Retina (tissue), 1 donor: ENCODE measurements at regions not wholly inside any gene's neighbourhood (a gene's known extent, or its start where the extent isn't known, plus 50 kb on each side); places are given as distances from the start of the nearest gene placed in this dataset.
"Not testable (repeated sequence)": the region's sequence is repeated elsewhere in the genome, so short reads cannot be mapped to it uniquely, and the experiment has no call there.

Experiments
- DNase-seq: peaks from one replicate; pipeline ENCODE4 v3.0.0-alpha.2; 2016

- DNase-seq, result no peak
Observed at GRCh38 chr13:22961835-22962537, 218.8 kb upstream of the SGCG start.

GRCh38 chr13:22963384-22964053 lies 217.3 kb upstream of the SGCG start:
- DNase-seq, result not testable (repeated sequence)

- no peak for DNase-seq
Observed at GRCh38 chr13:22964245-22964966, 216.4 kb upstream of the SGCG start.

GRCh38 chr13:22965011-22965857 lies 215.5 kb upstream of the SGCG start:
- not testable (repeated sequence) for DNase-seq

- DNase-seq, result not testable (repeated sequence)
Observed at GRCh38 chr13:22965858-22966239, 214.9 kb upstream of the SGCG start.

- not testable (repeated sequence) for DNase-seq
Observed at GRCh38 chr13:22966753-22967152, 214.0 kb upstream of the SGCG start.

- DNase-seq, result no peak
Observed at GRCh38 chr13:22967669-22968068, 213.1 kb upstream of the SGCG start.

GRCh38 chr13:22979952-22980351 lies 200.8 kb upstream of the SGCG start:
- DNase-seq, result no peak

GRCh38 chr13:22980936-22981335 lies 199.8 kb upstream of the SGCG start:
- no peak for DNase-seq

- DNase-seq, result no peak
Observed at GRCh38 chr13:22993148-22993547, 187.6 kb upstream of the SGCG start.

- no peak for DNase-seq
Observed at GRCh38 chr13:23003446-23003845, 177.3 kb upstream of the SGCG start.

GRCh38 chr13:23007426-23007825 lies 173.4 kb upstream of the SGCG start:
- no peak for DNase-seq

GRCh38 chr13:23018143-23018542 lies 162.6 kb upstream of the SGCG start:
- DNase-seq, result no peak

GRCh38 chr13:23020246-23020843 lies 160.4 kb upstream of the SGCG start:
- peak; percentile 70 for DNase-seq

GRCh38 chr13:23021906-23022305 lies 158.9 kb upstream of the SGCG start:
- DNase-seq, result peak; percentile 16

GRCh38 chr13:23022704-23023103 lies 158.1 kb upstream of the SGCG start:
- no peak for DNase-seq

GRCh38 chr13:23025864-23026608 lies 154.7 kb upstream of the SGCG start:
- no peak for DNase-seq

GRCh38 chr13:23039266-23039935 lies 141.4 kb upstream of the SGCG start:
- no peak for DNase-seq

GRCh38 chr13:23042181-23042580 lies 138.6 kb upstream of the SGCG start:
- no peak for DNase-seq

- DNase-seq, result no peak
Observed at GRCh38 chr13:23044906-23045305, 135.9 kb upstream of the SGCG start.

- no peak for DNase-seq
Observed at GRCh38 chr13:23050126-23050525, 130.7 kb upstream of the SGCG start.
